H1 (cell line): ENCODE measurements at regions not wholly inside any gene's neighbourhood (a gene's known extent, or its start where the extent isn't known, plus 50 kb on each side); places are given as distances from the start of the nearest gene placed in this dataset.

Experiments
- CTCF ChIA-PET: fragments of 300-600 bp; sonication (Branson Sonifier 250); formaldehyde crosslinking; loops from one replicate; lab custom pipeline; 2021; ENCODE audit not compliant: partially characterized antibody; lab: Charles Lee
- POLR2A ChIA-PET: fragments of 300-600 bp; sonication (Branson Sonifier 250); formaldehyde crosslinking; loops from one replicate; lab custom pipeline; 2021; ENCODE audit warnings: inconsistent platforms; ENCODE audit not compliant: partially characterized antibody; lab: Charles Lee
- DNase-seq, 2 experiments: peaks; one replicate each; pipeline versions ENCODE4 v3.0.0 to v3.0.0-alpha.2; 2010 to 2022; ENCODE audit warnings: low spot score in 2 of 2, low read depth in 1 of 2, mixed read lengths in 1 of 2
- FAIRE-seq: peaks from 2 replicates; lab custom pipeline; 2011; peaks lifted over from hg19 to GRCh38; lab: Jason Lieb, UNC
- H2AFZ ChIP-seq: 2 replicates; pipeline ENCODE4 v1.8.1; 2012; ENCODE audit warnings: low read length, inconsistent platforms
- H2AK5ac ChIP-seq: 2 replicates; pipeline ENCODE4 v1.6.1; 2013; ENCODE audit warnings: low read depth, low read length
- H2BK120ac ChIP-seq: replicated peaks from 2 replicates; pipeline ENCODE3; 2013; ENCODE audit warnings: low read depth, low read length, inconsistent platforms
- H2BK12ac ChIP-seq: 2 replicates; pipeline ENCODE4 v1.6.1; 2013; ENCODE audit warnings: low read depth, low read length
- H2BK15ac ChIP-seq: 2 replicates; pipeline ENCODE4 v1.6.1; 2013; ENCODE audit warnings: low read length
- H2BK20ac ChIP-seq: 2 replicates; pipeline ENCODE4 v1.6.1; 2013; ENCODE audit warnings: low read length
- H2BK5ac ChIP-seq: 2 replicates; pipeline ENCODE4 v1.6.1; 2013; ENCODE audit warnings: low read depth, low read length
- H3K14ac ChIP-seq: 2 replicates; pipeline ENCODE4 v1.6.1; 2013; ENCODE audit warnings: inconsistent platforms; ENCODE audit not compliant: insufficient read length
- H3K18ac ChIP-seq: 2 replicates; pipeline ENCODE4 v1.6.1; 2013; ENCODE audit warnings: low read length; ENCODE audit errors: extremely low read depth
- H3K23ac ChIP-seq: 2 replicates; pipeline ENCODE4 v1.6.1; 2013; ENCODE audit warnings: inconsistent platforms; ENCODE audit not compliant: insufficient read length
- H3K23me2 ChIP-seq: 2 replicates; pipeline ENCODE4 v1.6.1; 2013; ENCODE audit warnings: low read depth, low read length
- H3K27ac ChIP-seq: 2 replicates; pipeline ENCODE4 v1.6.1; 2011; ENCODE audit warnings: low read depth, low read length, inconsistent platforms
- H3K27me3 ChIP-seq, 4 experiments: replicated peaks in 1 of 4; 1 replicate in 1 of 4; 2 replicates in 3 of 4; pipeline versions ENCODE4 v1.6.1 to v1.8.1; 2011 to 2013; ENCODE audit warnings: low read length in 3 of 4, mild to moderate bottlenecking in 3 of 4, inconsistent platforms in 2 of 4, mixed read lengths in 2 of 4, moderate library complexity in 1 of 4; ENCODE audit not compliant: control insufficient read depth in 3 of 4, insufficient read depth in 3 of 4; ENCODE audit errors: extremely low read depth in 1 of 4
- H3K36me3 ChIP-seq, 4 experiments: 2 replicates each; pipeline versions ENCODE4 v1.6.1 to v1.8.1; 2011 to 2013; ENCODE audit warnings: mild to moderate bottlenecking in 4 of 4, low read length in 3 of 4, moderate library complexity in 2 of 4, control low read depth in 1 of 4, inconsistent platforms in 1 of 4; ENCODE audit not compliant: insufficient read depth in 4 of 4, control insufficient read depth in 2 of 4
- H3K4ac ChIP-seq: replicated peaks from 2 replicates; pipeline ENCODE3; 2013; ENCODE audit warnings: low read length, low read depth, mixed read lengths, inconsistent platforms; ENCODE audit not compliant: insufficient read length
- H3K4me1 ChIP-seq, 4 experiments: replicated peaks in 1 of 4; 1 replicate in 1 of 4; 2 replicates in 3 of 4; pipeline versions ENCODE4 v1.6.1 to v1.8.1; 2011 to 2013; ENCODE audit warnings: low read length in 3 of 4, inconsistent platforms in 2 of 4, mixed read lengths in 1 of 4; ENCODE audit not compliant: insufficient read depth in 4 of 4, control insufficient read depth in 3 of 4
- H3K4me2 ChIP-seq, 2 experiments: 2 replicates each; pipeline versions ENCODE4 v1.6.1 to v1.8.1; 2011 to 2013; ENCODE audit warnings: low read depth in 2 of 2, low read length in 2 of 2, control low read depth in 1 of 2, inconsistent platforms in 1 of 2, mild to moderate bottlenecking in 1 of 2; ENCODE audit not compliant: insufficient read depth in 1 of 2
- H3K4me3 ChIP-seq, 4 experiments: fragments of 200-600, 300-600 bp in 1 of 4; sonication (generic), shearing (Covaris generic), sonication (Bioruptor Twin) in 1 of 4; 2 replicates each; pipeline versions ENCODE4 v1.5.1 to v1.8.1; 2011 to 2016; ENCODE audit warnings: low read length in 4 of 4, low read depth in 3 of 4, control low read depth in 2 of 4, inconsistent platforms in 2 of 4, mild to moderate bottlenecking in 2 of 4, mixed read lengths in 1 of 4, moderate library complexity in 1 of 4; ENCODE audit not compliant: insufficient read depth in 2 of 4; ENCODE audit errors: extremely low read depth in 1 of 4
- H3K56ac ChIP-seq: replicated peaks from 2 replicates; pipeline ENCODE3; 2013; ENCODE audit warnings: low read depth, mild to moderate bottlenecking, mixed read lengths, low read length, inconsistent platforms; ENCODE audit not compliant: insufficient read length
- H3K79me1 ChIP-seq: 2 replicates; pipeline ENCODE4 v1.6.1; 2013; ENCODE audit warnings: low read depth, low read length, control low read depth
- H3K79me2 ChIP-seq, 2 experiments: 2 replicates each; pipeline versions ENCODE4 v1.6.1 to v1.8.1; 2012 to 2013; ENCODE audit warnings: low read length in 2 of 2, mild to moderate bottlenecking in 2 of 2, inconsistent platforms in 1 of 2; ENCODE audit not compliant: insufficient read depth in 2 of 2, control insufficient read depth in 1 of 2
- H3K9ac ChIP-seq, 4 experiments: replicated peaks in 1 of 4; 1 replicate in 1 of 4; 2 replicates in 3 of 4; pipeline versions ENCODE4 v1.6.1 to v1.8.1; 2011 to 2013; ENCODE audit warnings: low read depth in 3 of 4, low read length in 3 of 4, control low read depth in 2 of 4, mild to moderate bottlenecking in 2 of 4, moderate library complexity in 2 of 4, inconsistent platforms in 1 of 4; ENCODE audit errors: extremely low read depth in 1 of 4
- H3K9me3 ChIP-seq, 2 experiments: 2 replicates each; pipeline versions ENCODE4 v1.6.1 to v1.8.1; 2012 to 2013; ENCODE audit warnings: mild to moderate bottlenecking in 2 of 2, moderate library complexity in 2 of 2, control low read depth in 1 of 2, inconsistent platforms in 1 of 2, low read depth in 1 of 2, low read length in 1 of 2, mixed read lengths in 1 of 2; ENCODE audit not compliant: insufficient read depth in 2 of 2
- H4K20me1 ChIP-seq, 2 experiments: replicated peaks in 1 of 2; 2 replicates each; pipeline versions ENCODE3 to v1.8.1; 2011 to 2013; ENCODE audit warnings: inconsistent platforms in 2 of 2, low read length in 2 of 2, mild to moderate bottlenecking in 1 of 2; ENCODE audit not compliant: insufficient read depth in 2 of 2, control insufficient read depth in 1 of 2
- H4K5ac ChIP-seq: 2 replicates; pipeline ENCODE4 v1.6.1; 2013; ENCODE audit warnings: low read length, low read depth, mixed read lengths, inconsistent platforms; ENCODE audit not compliant: insufficient read length
- H4K8ac ChIP-seq: 2 replicates; pipeline ENCODE4 v1.8.0; 2013; ENCODE audit warnings: mild to moderate bottlenecking, moderate library complexity, low read length, inconsistent platforms; ENCODE audit not compliant: insufficient read depth; ENCODE audit errors: extremely low read depth
- H4K91ac ChIP-seq: replicated peaks from 2 replicates; pipeline ENCODE3; 2013; ENCODE audit warnings: low read length, mixed read lengths, inconsistent platforms; ENCODE audit not compliant: insufficient read length
- ASH2L ChIP-seq: fragments of 200-600, 300-600 bp; sonication (generic); IDR thresholded peaks from one replicate; pipeline ENCODE4 v1.7.1; 2017; ENCODE audit warnings: low read length
- CHD2 ChIP-seq: IDR thresholded peaks from 2 replicates; pipeline ENCODE4 v1.6.1; 2012; ENCODE audit warnings: low read length, improper control_type of control experiment
- CTBP2 ChIP-seq: IDR thresholded peaks from 2 replicates; pipeline ENCODE4 v1.7.0; 2011; ENCODE audit warnings: borderline replicate concordance, mild to moderate bottlenecking, moderate library complexity, mixed read lengths, low read length; ENCODE audit not compliant: insufficient read depth, insufficient read length
- CTCF ChIP-seq, 3 experiments: IDR thresholded peaks; 1 replicate in 2 of 3; 2 replicates in 1 of 3; pipeline versions ENCODE4 v1.5.1 to v1.6.1; 2011; ENCODE audit warnings: low read length in 3 of 3, mild to moderate bottlenecking in 3 of 3, inconsistent platforms in 2 of 3, low read depth in 1 of 3, moderate library complexity in 1 of 3; ENCODE audit not compliant: insufficient read depth in 1 of 3; ENCODE audit errors: control extremely low read depth in 1 of 3
- JUN ChIP-seq: IDR thresholded peaks from 2 replicates; pipeline ENCODE4 v1.6.1; 2011; ENCODE audit warnings: low read depth, mild to moderate bottlenecking, improper control_type of control experiment, low read length
- NRF1 ChIP-seq: IDR thresholded peaks from 2 replicates; pipeline ENCODE4 v1.6.1; 2011; ENCODE audit warnings: mild to moderate bottlenecking, low read depth, low read length, improper control_type of control experiment
- POU5F1 ChIP-seq: IDR thresholded peaks from 2 replicates; pipeline ENCODE4 v1.6.1; 2011; ENCODE audit warnings: low read depth, mild to moderate bottlenecking, low read length, moderate library complexity
- RAD21 ChIP-seq, 2 experiments: IDR thresholded peaks in 1 of 2; conservative IDR thresholded peaks in 1 of 2; 2 replicates each; pipeline ENCODE4 v1.6.1; 2011; ENCODE audit warnings: low read depth in 2 of 2, low read length in 2 of 2, improper control_type of control experiment in 1 of 2, inconsistent platforms in 1 of 2, mild to moderate bottlenecking in 1 of 2, moderate library complexity in 1 of 2
- SAP30 ChIP-seq: fragments of 300-600 bp; sonication (generic); IDR thresholded peaks from 2 replicates; pipeline ENCODE4 v1.7.1; 2012; ENCODE audit warnings: low read length, moderate library complexity, mild to moderate bottlenecking, inconsistent platforms; ENCODE audit not compliant: insufficient read depth, insufficient replicate concordance
- TAF1 ChIP-seq: IDR thresholded peaks from 2 replicates; pipeline ENCODE4 v1.6.1; 2011; ENCODE audit warnings: mild to moderate bottlenecking, low read depth, low read length
- ZNF274 ChIP-seq: IDR thresholded peaks from 2 replicates; pipeline ENCODE4 v1.7.0; 2012; ENCODE audit warnings: low read length, borderline replicate concordance; ENCODE audit errors: extremely low read depth
- WGBS, 2 experiments: shearing (Covaris generic) in 1 of 2; methylation state at CpG; one replicate each; pipeline versions ENCODE4 v1.1.6 to v1.1.7; 2013 to 2015; ENCODE audit warnings: low lambda C conversion rate in 2 of 2, mixed read lengths in 2 of 2, inconsistent platforms in 1 of 2, low coverage in 1 of 2, missing lambda C conversion rate in 1 of 2; ENCODE audit not compliant: insufficient replicate concordance in 2 of 2, insufficient coverage in 1 of 2, insufficient read length in 1 of 2; ENCODE audit errors: extremely low coverage in 1 of 2, missing lambda C conversion rate in 1 of 2; 5-methylcytosine and 5-hydroxymethylcytosine counted together

GRCh38 chr12:87585882-87586557 lies 443.2 kb downstream of the C12orf50 start:
- H3K27me3 ChIP-seq = no peaks in the 10 kb centered on the region
- no peak overlapping the region for H3K56ac ChIP-seq
- H2BK20ac ChIP-seq = no peak overlapping the region
- H3K4me3 ChIP-seq = no peak overlapping the region
- H2BK5ac ChIP-seq = no peak overlapping the region
- no peaks in the 10 kb centered on the region for H3K4me1 ChIP-seq
- no peak overlapping the region for H3K4me2 ChIP-seq
- H3K79me1 ChIP-seq = no peaks in the 10 kb centered on the region
- WGBS, 2 experiments = 80% methylated on average over 2 of the region's 2 CpGs; no CpG with 5 or more reads in 1 of the 2 experiments
- no peaks in the 10 kb centered on the region for H3K36me3 ChIP-seq
- DNase-seq = no peak
- no peaks in the 10 kb centered on the region for H3K23me2 ChIP-seq
- H4K5ac ChIP-seq = no peak overlapping the region
- FAIRE-seq = no peak
- H4K8ac ChIP-seq = no peak overlapping the region
- ChIA-PET POLR2A (no interaction called here), CTCF (no interaction called here)
- H4K91ac ChIP-seq = no peak overlapping the region
- no peak overlapping the region for H3K23ac ChIP-seq
- H3K14ac ChIP-seq = no peak overlapping the region
- H3K4ac ChIP-seq = no peak overlapping the region
- H2AK5ac ChIP-seq = no peak overlapping the region
- H3K9me3 ChIP-seq = no peaks in the 10 kb centered on the region
- no peak overlapping the region for H3K9ac ChIP-seq
- H3K79me2 ChIP-seq = no peaks in the 10 kb centered on the region
- no peak overlapping the region for H2BK12ac ChIP-seq
- no peak overlapping the region for H2BK120ac ChIP-seq
- H2BK15ac ChIP-seq = no peak overlapping the region
- H2AFZ ChIP-seq = no peak overlapping the region
- H4K20me1 ChIP-seq = no peaks in the 10 kb centered on the region
- H3K18ac ChIP-seq = no peak overlapping the region
- no peak overlapping the region for H3K27ac ChIP-seq
- TF ChIP-seq ASH2L (no peak), CTCF (IDR thresholded peaks at IDR 0.05; ENCODE audit: control extremely low read depth in 1 of 3, insufficient read depth in 1 of 3, low read depth in 1 of 3, low read length in 3 of 3) (no peak), CTBP2 (no peak), POU5F1 (no peak), NRF1 (no peak), TAF1 (no peak), ZNF274 (no peak), CHD2 (no peak), RAD21 (IDR thresholded peaks at IDR 0.05 in 1 of 2, conservative IDR thresholded peaks at IDR 0.05 in 1 of 2; ENCODE audit: low read depth in 2 of 2, low read length in 2 of 2) (no peak), JUN (no peak), SAP30 (no peak)
